ENCODE measurements at regions not wholly inside any gene's neighbourhood (a gene's known extent, or its start where the extent isn't known, plus 50 kb on each side); places are given as distances from the start of the nearest gene placed in this dataset.
"Not testable (repeated sequence)": the region's sequence is repeated elsewhere in the genome, so short reads cannot be mapped to it uniquely, and the experiment has no call there.

GRCh38 chr6:168188369-168189199 lies 109.6 kb upstream of the FRMD1 start:
- Histone ChIP-seq H3K27ac (no peak overlapping the region), H3K4me3 (no peak overlapping the region), H3K27me3 (no peaks in the 10 kb centered on the region), H3K36me3 (no peaks in the 10 kb centered on the region), H3K4me1 (no peaks in the 10 kb centered on the region), H3K9me3 (no peaks in the 10 kb centered on the region)
- DNase-seq (no peak), ATAC-seq (no peak)
- WGBS (ENCODE audit: insufficient coverage, low coverage, low lambda C conversion rate, missing lambda C conversion rate): 75% methylated on average over 10 of the region's 17 CpGs
- intact Hi-C loops (cut with DNase I): no loop called here
- TF ChIP-seq POLR2A (IDR thresholded peaks at IDR 0.05): no peak
- no peak for TF ChIP-seq CTCF (IDR thresholded peaks at IDR 0.05)

DNA sequence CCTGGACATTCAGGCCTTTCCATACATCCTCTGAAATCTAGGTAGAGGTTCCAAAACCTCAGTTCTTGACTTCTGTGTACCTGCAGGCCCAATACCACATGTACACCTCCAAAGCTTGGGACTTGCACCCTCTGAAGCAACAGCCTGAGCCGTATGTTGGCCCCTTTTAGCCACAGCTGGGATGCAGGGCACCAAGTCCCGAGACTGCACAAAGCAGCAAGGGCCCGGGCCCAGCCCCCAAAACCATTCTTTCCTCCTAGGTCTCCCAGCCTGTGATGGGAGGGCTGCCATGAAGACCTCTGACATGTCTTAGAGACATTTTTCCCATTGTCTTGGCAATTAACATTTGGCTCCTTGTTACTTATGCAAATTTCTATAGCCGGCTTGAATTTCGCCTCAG lies 107.4 kb upstream of the FRMD1 start:
- DNase-seq (no peak), ATAC-seq (no peak)
- no peak overlapping the region for H3K4me3 ChIP-seq
- H3K27me3 ChIP-seq: no peaks in the 10 kb centered on the region
- H3K4me1 ChIP-seq: no peaks in the 10 kb centered on the region
- 79% methylated on average over 4 of the region's 5 CpGs for WGBS (ENCODE audit: insufficient coverage, low coverage, low lambda C conversion rate, missing lambda C conversion rate)
- H3K27ac ChIP-seq: no peak overlapping the region
- intact Hi-C loops (cut with DNase I): no loop called here
- no peak for TF ChIP-seq CTCF (IDR thresholded peaks at IDR 0.05)
- H3K9me3 ChIP-seq: no peaks in the 10 kb centered on the region
- no peaks in the 10 kb centered on the region for H3K36me3 ChIP-seq

- ATAC-seq; DNase-seq; H3K27me3 ChIP-seq; H3K36me3 ChIP-seq; H3K4me1 ChIP-seq; H3K27ac ChIP-seq; H3K4me3 ChIP-seq; intact Hi-C loops (cut with DNase I); H3K9me3 ChIP-seq: not testable (repeated sequence)
- WGBS (ENCODE audit: insufficient coverage, low coverage, low lambda C conversion rate, missing lambda C conversion rate): 100% methylated on average over 1 of the region's 1 CpG
These were observed 107.0 kb upstream of the FRMD1 start for GRCh38 chr6:168186018-168186417.

DNA sequence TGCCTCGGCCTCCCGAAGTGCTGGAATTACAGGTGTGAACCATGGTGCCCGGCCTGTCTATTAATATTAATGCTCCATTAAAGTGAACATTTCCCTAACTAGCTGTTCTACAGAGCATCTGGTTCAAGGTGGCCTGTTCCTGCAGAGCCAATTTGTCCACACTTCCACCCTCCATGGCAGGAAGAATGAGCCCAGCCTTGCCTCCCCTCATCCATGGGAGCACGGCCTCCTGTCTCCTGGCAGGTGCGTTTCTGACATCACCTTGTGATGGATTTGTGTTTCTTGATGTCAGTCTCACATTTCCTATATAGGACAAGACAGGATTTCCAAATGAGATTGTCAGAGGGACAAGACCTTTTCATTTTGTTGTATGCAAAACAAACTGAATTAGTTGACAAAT lies 105.7 kb upstream of the FRMD1 start:
- intact Hi-C loops (cut with DNase I): no loop called here
- H3K36me3 ChIP-seq: no peaks in the 10 kb centered on the region
- ATAC-seq (no peak), DNase-seq (no peak)
- WGBS (ENCODE audit: insufficient coverage, low coverage, low lambda C conversion rate, missing lambda C conversion rate): 96% methylated on average over 5 of the region's 5 CpGs
- no peaks in the 10 kb centered on the region for H3K27me3 ChIP-seq
- TF ChIP-seq POLR2A (IDR thresholded peaks at IDR 0.05): no peak
- TF ChIP-seq CTCF (IDR thresholded peaks at IDR 0.05): no peak
- no peak overlapping the region for H3K27ac ChIP-seq
- no peaks in the 10 kb centered on the region for H3K4me1 ChIP-seq
- no peak overlapping the region for H3K4me3 ChIP-seq
- H3K9me3 ChIP-seq: no peaks in the 10 kb centered on the region

- Histone ChIP-seq H3K4me1 (no peaks in the 10 kb centered on the region), H3K9me3 (no peaks in the 10 kb centered on the region), H3K27me3 (no peaks in the 10 kb centered on the region), H3K27ac (no peak overlapping the region), H3K36me3 (no peaks in the 10 kb centered on the region), H3K4me3 (no peak overlapping the region)
- intact Hi-C loops (cut with DNase I): no loop called here
- TF ChIP-seq POLR2A (IDR thresholded peaks at IDR 0.05) (no peak), CTCF (IDR thresholded peaks at IDR 0.05) (no peak)
- ATAC-seq (no peak), DNase-seq (no peak)
- 85% methylated on average over 6 of the region's 6 CpGs for WGBS (ENCODE audit: insufficient coverage, low coverage, low lambda C conversion rate, missing lambda C conversion rate)
These were observed 104.6 kb upstream of the FRMD1 start for GRCh38 chr6:168183613-168183970.

All from right lobe of liver (tissue), 6 donors.